CD4-positive, alpha-beta T cell (primary cell): ENCODE measurements at regions not wholly inside any gene's neighbourhood (a gene's known extent, or its start where the extent isn't known, plus 50 kb on each side); places are given as distances from the start of the nearest gene placed in this dataset.

Experiments
- ATAC-seq: fragments of 200-7000 bp; cut with Tn5 transposase; one replicate; pipeline ENCODE4 v1.10.0; 2022; ENCODE audit warnings: mild to moderate bottlenecking; ENCODE audit not compliant: poor library complexity
- CTCF ChIA-PET: fragments of 350-600 bp; sonication (Branson Sonifier 250); formaldehyde crosslinking; loops from one replicate; lab custom pipeline; 2021; ENCODE audit warnings: antibody characterized with exemption, inconsistent platforms; lab: Charles Lee
- POLR2A ChIA-PET: fragments of 350-600 bp; sonication (Branson Sonifier 250); formaldehyde crosslinking; loops from one replicate; lab custom pipeline; 2021; ENCODE audit warnings: antibody characterized with exemption, inconsistent platforms; lab: Charles Lee
- DNase-seq, 14 experiments: peaks; one replicate each; pipeline ENCODE4 v3.0.0-alpha.2; 2013 to 2020; ENCODE audit warnings: mixed read lengths in 2 of 14
- H3K27ac ChIP-seq, 2 donors: one replicate each; pipeline versions ENCODE4 v1.5.1 to v1.7.0; 2013; ENCODE audit warnings: low read length in 2 of 2, low read depth in 1 of 2, mild to moderate bottlenecking in 1 of 2
- H3K27me3 ChIP-seq, 2 experiments: 1 replicate in 1 of 2; 2 replicates in 1 of 2; pipeline versions ENCODE4 v1.6.1 to v1.7.0; 2013; ENCODE audit warnings: low read length in 2 of 2, control low read depth in 1 of 2, mild to moderate bottlenecking in 1 of 2, moderate library complexity in 1 of 2; ENCODE audit not compliant: insufficient read depth in 2 of 2, control insufficient read depth in 1 of 2
- H3K36me3 ChIP-seq: one replicate; pipeline ENCODE4 v1.6.1; 2013; ENCODE audit warnings: low read length, control low read depth; ENCODE audit not compliant: insufficient read depth
- H3K4me1 ChIP-seq: one replicate; pipeline ENCODE4 v1.6.1; 2013; ENCODE audit warnings: low read length, control low read depth; ENCODE audit not compliant: insufficient read depth
- H3K4me3 ChIP-seq: one replicate; pipeline ENCODE4 v1.5.1; 2013; ENCODE audit warnings: mild to moderate bottlenecking, low read length, moderate library complexity
- H3K9me3 ChIP-seq, 2 experiments: 1 replicate in 1 of 2; 2 replicates in 1 of 2; pipeline versions ENCODE4 v1.6.1 to v1.7.0; 2013; ENCODE audit warnings: low read length in 2 of 2, mild to moderate bottlenecking in 2 of 2, control low read depth in 1 of 2, moderate library complexity in 1 of 2; ENCODE audit not compliant: control insufficient read depth in 1 of 2, insufficient read depth in 1 of 2
- H3K27ac Mint-ChIP-seq: one replicate; pipeline ENCODE4 v1.8.0; 2020; ENCODE audit warnings: mixed read lengths
- H3K27me3 Mint-ChIP-seq: one replicate; pipeline ENCODE4 v1.8.0; 2021; ENCODE audit warnings: mixed read lengths
- H3K36me3 Mint-ChIP-seq: one replicate; pipeline ENCODE4 v1.8.0; 2021; ENCODE audit warnings: low read depth, mixed read lengths
- H3K4me1 Mint-ChIP-seq: one replicate; pipeline ENCODE4 v1.8.0; 2021; ENCODE audit warnings: low read depth, mixed read lengths
- H3K4me3 Mint-ChIP-seq: one replicate; pipeline ENCODE4 v1.8.0; 2020; ENCODE audit warnings: mild to moderate bottlenecking, mixed read lengths
- H3K9me3 Mint-ChIP-seq: one replicate; pipeline ENCODE4 v1.8.0; 2020; ENCODE audit warnings: mixed read lengths
- CTCF ChIP-seq: fragments of 200-600 bp; IDR thresholded peaks from one replicate; pipeline ENCODE4 v1.8.0; 2022; ENCODE audit warnings: antibody characterized with exemption, mild to moderate bottlenecking
- intact Hi-C, 2 experiments: fragments of 100-400 bp; cut with DNase I in 1 of 2; cut with micrococcal nuclease in 1 of 2; formaldehyde crosslinking; loops; one replicate each; pipeline versions ENCODE4 v1.15.1 to v1.9.0; 2023 to 2025; cut with DNase I, micrococcal nuclease

- H3K36me3 Mint-ChIP-seq = no peaks in the 10 kb centered on the region
- DNase-seq (no peak), ATAC-seq (no peak)
- H3K27ac Mint-ChIP-seq = no peak overlapping the region
- no peak overlapping the region for H3K4me3 ChIP-seq
- intact Hi-C loops = no loop called here
- no peak overlapping the region for H3K27ac ChIP-seq
- H3K4me1 Mint-ChIP-seq = no peaks in the 10 kb centered on the region
- H3K9me3 ChIP-seq = peaks cover 0 to 5% of the 10 kb centered on the region in 2 experiments
- no peak overlapping the region for H3K4me3 Mint-ChIP-seq
- H3K27me3 Mint-ChIP-seq = no peaks in the 10 kb centered on the region
- H3K36me3 ChIP-seq = no peaks in the 10 kb centered on the region
- ChIA-PET CTCF (no interaction called here), POLR2A (no interaction called here)
- TF ChIP-seq CTCF = no peak
- H3K4me1 ChIP-seq = no peaks in the 10 kb centered on the region
- H3K27me3 ChIP-seq = no peaks in the 10 kb centered on the region
- peaks cover 13% of the 10 kb centered on the region for H3K9me3 Mint-ChIP-seq
These were observed 332.7 kb upstream of the HAND2 start for GRCh38 chr4:173862754-173863153.

- Histone ChIP-seq H3K4me1 (no peaks in the 10 kb centered on the region), H3K9me3 (peaks cover 0 to 3% of the 10 kb centered on the region in 2 experiments), H3K27ac (no peak overlapping the region), H3K27me3 (no peaks in the 10 kb centered on the region), H3K36me3 (no peaks in the 10 kb centered on the region), H3K4me3 (no peak overlapping the region)
- ATAC-seq = no peak
- Mint-ChIP-seq H3K27me3 (no peaks in the 10 kb centered on the region), H3K27ac (no peak overlapping the region), H3K36me3 (no peaks in the 10 kb centered on the region), H3K4me3 (no peak overlapping the region), H3K9me3 (peaks cover 13% of the 10 kb centered on the region), H3K4me1 (no peaks in the 10 kb centered on the region)
- DNase-seq = no peak
- TF ChIP-seq CTCF = no peak
- intact Hi-C loops = no loop called here
- CTCF ChIA-PET = no interaction called here
- POLR2A ChIA-PET = no interaction called here
These were observed 330.1 kb upstream of the HAND2 start for GRCh38 chr4:173860094-173860493.

DNA sequence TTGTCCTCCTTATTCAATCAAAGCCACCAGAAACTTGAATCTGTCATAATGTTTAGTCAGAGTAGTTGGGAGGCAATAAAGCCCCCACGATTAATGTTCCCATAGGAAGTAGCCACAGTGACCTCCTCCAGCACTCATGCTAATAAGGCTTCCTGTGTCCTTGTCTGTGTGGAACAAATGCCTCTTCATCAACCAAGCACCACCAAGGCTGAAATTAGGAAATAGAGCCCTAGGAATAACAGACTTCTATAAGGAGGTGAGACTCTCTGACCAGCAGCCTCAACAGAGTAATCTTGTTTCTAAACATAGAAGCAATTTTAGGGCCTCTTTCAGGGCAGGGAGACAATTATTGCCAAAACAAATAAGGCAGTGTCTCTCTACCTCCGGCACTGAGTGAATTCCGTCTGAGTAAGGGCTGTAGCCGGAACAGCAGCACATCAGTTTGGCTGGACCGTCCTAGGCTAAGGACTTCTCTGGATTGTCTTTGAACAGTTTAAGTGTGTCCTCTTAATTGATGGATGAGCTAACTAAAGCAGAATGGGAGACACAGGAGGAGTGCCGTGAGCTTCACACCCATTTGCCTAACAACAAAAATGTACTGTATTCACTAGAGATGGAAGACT is 329.2 kb upstream of the HAND2 start:
- Histone ChIP-seq H3K27ac (no peak overlapping the region), H3K27me3 (no peaks in the 10 kb centered on the region), H3K4me1 (no peaks in the 10 kb centered on the region), H3K36me3 (no peaks in the 10 kb centered on the region), H3K4me3 (no peak overlapping the region), H3K9me3 (no peaks in the 10 kb centered on the region)
- ChIA-PET CTCF (no interaction called here), POLR2A (no interaction called here)
- intact Hi-C loops = no loop called here
- H3K4me1 Mint-ChIP-seq = no peaks in the 10 kb centered on the region
- ATAC-seq (no peak), DNase-seq (no peak)
- no peak overlapping the region for H3K4me3 Mint-ChIP-seq
- no peak overlapping the region for H3K27ac Mint-ChIP-seq
- H3K9me3 Mint-ChIP-seq = peaks cover 6% of the 10 kb centered on the region
- no peak for TF ChIP-seq CTCF
- H3K27me3 Mint-ChIP-seq = no peaks in the 10 kb centered on the region
- H3K36me3 Mint-ChIP-seq = no peaks in the 10 kb centered on the region
